NCI-H2107 treated with DMSO at 0.1 percent for 48 hours (cell line): ENCODE measurements at regions not wholly inside any gene's neighbourhood (a gene's known extent, or its start where the extent isn't known, plus 50 kb on each side); places are given as distances from the start of the nearest gene placed in this dataset.
"Not testable (repeated sequence)": the region's sequence is repeated elsewhere in the genome, so short reads cannot be mapped to it uniquely, and the experiment has no call there.

ENCODE experiments used
- DNase-seq: peaks from one replicate; lab custom pipeline; 2025; ENCODE audit not compliant: unreplicated experiment; lab: John Stamatoyannopoulos, UW

- no peak for DNase-seq
Observed at GRCh38 chr9:85339338-85339737, 402.4 kb downstream of the AGTPBP1 start.

- DNase-seq = no peak
Observed at GRCh38 chr9:85334228-85334627, 407.5 kb downstream of the AGTPBP1 start.

- no peak for DNase-seq
Observed at GRCh38 chr9:85332487-85332886, 409.3 kb downstream of the AGTPBP1 start.

- DNase-seq = no peak
Observed at GRCh38 chr9:85331626-85332025, 410.1 kb downstream of the AGTPBP1 start.

- DNase-seq = no peak
Observed at GRCh38 chr9:85322592-85322991, 419.2 kb downstream of the AGTPBP1 start.

- no peak for DNase-seq
Observed at GRCh38 chr9:85321561-85321960, 420.2 kb downstream of the AGTPBP1 start.

GRCh38 chr9:85319936-85320656 lies 421.7 kb downstream of the AGTPBP1 start:
- DNase-seq = no peak

GRCh38 chr9:85315535-85315934 lies 426.2 kb downstream of the AGTPBP1 start:
- not testable (repeated sequence) for DNase-seq

GRCh38 chr9:85310573-85310972 lies 431.2 kb downstream of the AGTPBP1 start:
- no peak for DNase-seq

GRCh38 chr9:85303757-85304134 lies 438.0 kb downstream of the AGTPBP1 start:
- DNase-seq = no peak

GRCh38 chr9:85302938-85303756 lies 438.6 kb downstream of the AGTPBP1 start:
- no peak for DNase-seq

- DNase-seq = no peak
Observed at GRCh38 chr9:85298499-85298898, 443.3 kb downstream of the AGTPBP1 start.

- not testable (repeated sequence) for DNase-seq
Observed at GRCh38 chr9:85295244-85295643, 446.5 kb downstream of the AGTPBP1 start.

- no peak for DNase-seq
Observed at GRCh38 chr9:85292261-85292660, 449.5 kb downstream of the AGTPBP1 start.

GRCh38 chr9:85291266-85291665 lies 450.5 kb downstream of the AGTPBP1 start:
- no peak for DNase-seq

- DNase-seq = no peak
Observed at GRCh38 chr9:85290019-85290418, 451.7 kb downstream of the AGTPBP1 start.

- no peak for DNase-seq
Observed at GRCh38 chr9:85289142-85289541, 452.6 kb downstream of the AGTPBP1 start.

- DNase-seq = no peak
Observed at GRCh38 chr9:85283421-85283820, 458.3 kb downstream of the AGTPBP1 start.

GRCh38 chr9:85278769-85279168 lies 463.0 kb downstream of the AGTPBP1 start:
- DNase-seq = no peak

- DNase-seq = no peak
Observed at GRCh38 chr9:85276741-85277140, 465.0 kb downstream of the AGTPBP1 start.

GRCh38 chr9:85269811-85270210 lies 471.9 kb downstream of the AGTPBP1 start:
- DNase-seq = no peak

- no peak for DNase-seq
Observed at GRCh38 chr9:85268131-85268530, 473.6 kb downstream of the AGTPBP1 start.
